ENCODE measurements at regions not wholly inside any gene's neighbourhood (a gene's known extent, or its start where the extent isn't known, plus 50 kb on each side); places are given as distances from the start of the nearest gene placed in this dataset.

GRCh38 chr21:21818898-21819297, 820.7 kb downstream of the NCAM2 start:
- FAIRE-seq, result no peak
- no peak for DNase-seq (ENCODE audit: low read depth in 1 of 2, low spot score in 2 of 2)
- Histone ChIP-seq H2AFZ (ENCODE audit: low read length) (no peak overlapping the region), H3K23me2 (ENCODE audit: low read depth, low read length) (no peaks in the 10 kb centered on the region), H3K23ac (ENCODE audit: insufficient read length) (no peak overlapping the region), H3K9ac (replicated peaks in 1 of 4; ENCODE audit: extremely low read depth in 1 of 4, low read depth in 3 of 4, low read length in 3 of 4) (no peak overlapping the region), H2BK12ac (ENCODE audit: low read depth, low read length) (no peak overlapping the region), H2BK15ac (ENCODE audit: low read length) (no peak overlapping the region), H3K4ac (replicated peaks; ENCODE audit: insufficient read length, low read depth, low read length) (no peak overlapping the region), H4K20me1 (replicated peaks in 1 of 2; ENCODE audit: control insufficient read depth in 1 of 2, insufficient read depth in 2 of 2, low read length in 2 of 2) (no peaks in the 10 kb centered on the region), H3K27me3 (replicated peaks in 1 of 4; ENCODE audit: control insufficient read depth in 3 of 4, extremely low read depth in 1 of 4, insufficient read depth in 3 of 4, low read length in 3 of 4) (no peaks in the 10 kb centered on the region), H2BK20ac (ENCODE audit: low read length) (no peak overlapping the region), H3K4me3 (ENCODE audit: extremely low read depth in 1 of 4, insufficient read depth in 2 of 4, low read depth in 3 of 4, low read length in 4 of 4) (no peak overlapping the region), H3K4me1 (replicated peaks in 1 of 4; ENCODE audit: control insufficient read depth in 3 of 4, insufficient read depth in 4 of 4, low read length in 3 of 4) (no peaks in the 10 kb centered on the region), H4K91ac (replicated peaks; ENCODE audit: insufficient read length, low read length) (no peak overlapping the region), H2BK120ac (replicated peaks; ENCODE audit: low read depth, low read length) (no peak overlapping the region), H3K56ac (replicated peaks; ENCODE audit: insufficient read length, low read depth, low read length) (no peak overlapping the region), H3K9me3 (ENCODE audit: insufficient read depth in 2 of 2, low read depth in 1 of 2, low read length in 1 of 2) (no peaks in the 10 kb centered on the region), H3K18ac (ENCODE audit: extremely low read depth, low read length) (no peak overlapping the region), H3K4me2 (ENCODE audit: insufficient read depth in 1 of 2, low read depth in 2 of 2, low read length in 2 of 2) (no peak overlapping the region), H3K79me2 (ENCODE audit: control insufficient read depth in 1 of 2, insufficient read depth in 2 of 2, low read length in 2 of 2) (no peaks in the 10 kb centered on the region), H2BK5ac (ENCODE audit: low read depth, low read length) (no peak overlapping the region), H3K36me3 (ENCODE audit: control insufficient read depth in 2 of 4, insufficient read depth in 4 of 4, low read length in 3 of 4) (no peaks in the 10 kb centered on the region), H2AK5ac (ENCODE audit: low read depth, low read length) (no peak overlapping the region), H3K27ac (ENCODE audit: low read depth, low read length) (no peak overlapping the region), H3K14ac (ENCODE audit: insufficient read length) (no peak overlapping the region), H4K5ac (ENCODE audit: insufficient read length, low read depth, low read length) (no peak overlapping the region), H4K8ac (ENCODE audit: extremely low read depth, insufficient read depth, low read length) (no peak overlapping the region), H3K79me1 (ENCODE audit: low read depth, low read length) (no peaks in the 10 kb centered on the region)
- CTCF ChIA-PET (ENCODE audit: partially characterized antibody), result interaction anchor here (1.5 kb wide), 1 partner anchor 9 kb away, joined by 5 read pairs; no protein-coding TSS in a partner anchor
- POLR2A ChIA-PET (ENCODE audit: partially characterized antibody), result no interaction called here
- 97% methylated on average over 2 of the region's 2 CpGs; no CpG with 5 or more reads in 1 of the 2 experiments for WGBS, 2 experiments (ENCODE audit: extremely low coverage in 1 of 2, insufficient coverage in 1 of 2, insufficient read length in 1 of 2, insufficient replicate concordance in 2 of 2, low coverage in 1 of 2, low lambda C conversion rate in 2 of 2, missing lambda C conversion rate in 1 of 2)
- TF ChIP-seq CTCF (IDR thresholded peaks at IDR 0.05; ENCODE audit: control extremely low read depth in 1 of 3, insufficient read depth in 1 of 3, low read depth in 1 of 3, low read length in 3 of 3) (no peak), EP300 (IDR thresholded peaks at IDR 0.05; ENCODE audit: borderline replicate concordance in 1 of 2, low read depth in 2 of 2, low read length in 2 of 2) (no peak), CREB1 (IDR thresholded peaks at IDR 0.05) (no peak), USF2 (IDR thresholded peaks at IDR 0.05; ENCODE audit: low read length) (no peak), ZNF274 (IDR thresholded peaks at IDR 0.05; ENCODE audit: borderline replicate concordance, extremely low read depth, low read length) (no peak), NANOG (IDR thresholded peaks at IDR 0.05; ENCODE audit: insufficient read depth, low read depth, low read length, poor library complexity, severe bottlenecking) (no peak), POLR2AphosphoS5 (IDR thresholded peaks at IDR 0.05; ENCODE audit: low read depth, low read length) (no peak), BACH1 (IDR thresholded peaks at IDR 0.05; ENCODE audit: low read length) (no peak), SRF (IDR thresholded peaks at IDR 0.05; ENCODE audit: low read depth, low read length) (no peak), GTF2F1 (IDR thresholded peaks at IDR 0.05; ENCODE audit: borderline replicate concordance, low read depth, low read length) (no peak), HDAC6 (IDR thresholded peaks at IDR 0.05; ENCODE audit: low read depth, low read length) (no peak)

Data from H1 (cell line).